ENCODE measurements at regions not wholly inside any gene's neighbourhood (a gene's known extent, or its start where the extent isn't known, plus 50 kb on each side); places are given as distances from the start of the nearest gene placed in this dataset.

- CTCF ChIA-PET: interaction anchor here (0.6 to 0.7 kb wide), 2 partner anchors 14 to 29 kb away, joined by 3 read pairs; no protein-coding TSS in a partner anchor
- TF ChIP-seq, protein P1, sequence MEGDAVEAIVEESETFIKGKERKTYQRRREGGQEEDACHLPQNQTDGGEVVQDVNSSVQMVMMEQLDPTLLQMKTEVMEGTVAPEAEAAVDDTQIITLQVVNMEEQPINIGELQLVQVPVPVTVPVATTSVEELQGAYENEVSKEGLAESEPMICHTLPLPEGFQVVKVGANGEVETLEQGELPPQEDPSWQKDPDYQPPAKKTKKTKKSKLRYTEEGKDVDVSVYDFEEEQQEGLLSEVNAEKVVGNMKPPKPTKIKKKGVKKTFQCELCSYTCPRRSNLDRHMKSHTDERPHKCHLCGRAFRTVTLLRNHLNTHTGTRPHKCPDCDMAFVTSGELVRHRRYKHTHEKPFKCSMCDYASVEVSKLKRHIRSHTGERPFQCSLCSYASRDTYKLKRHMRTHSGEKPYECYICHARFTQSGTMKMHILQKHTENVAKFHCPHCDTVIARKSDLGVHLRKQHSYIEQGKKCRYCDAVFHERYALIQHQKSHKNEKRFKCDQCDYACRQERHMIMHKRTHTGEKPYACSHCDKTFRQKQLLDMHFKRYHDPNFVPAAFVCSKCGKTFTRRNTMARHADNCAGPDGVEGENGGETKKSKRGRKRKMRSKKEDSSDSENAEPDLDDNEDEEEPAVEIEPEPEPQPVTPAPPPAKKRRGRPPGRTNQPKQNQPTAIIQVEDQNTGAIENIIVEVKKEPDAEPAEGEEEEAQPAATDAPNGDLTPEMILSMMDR (conservative IDR thresholded peaks at IDR 0.05; ENCODE audit: low read depth): no peak
- no peak overlapping the region for H3K27ac ChIP-seq
- POLR2A ChIA-PET (ENCODE audit: low non-redundant PET): interaction anchor here (0.7 kb wide), 1 partner anchor 113 kb away, joined by 3 read pairs; no protein-coding TSS in a partner anchor
- DNase-seq (ENCODE audit: low spot score): no peak
These were observed 138.3 kb upstream of the NBEA start for GRCh38 chr13:34803756-34804155.

GRCh38 chr13:34805347-34805746, 136.7 kb upstream of the NBEA start:
- TF ChIP-seq, protein P1 (conservative IDR thresholded peaks at IDR 0.05; ENCODE audit: low read depth): no peak
- CTCF ChIA-PET: no interaction called here

GRCh38 chr13:34808649-34809048, 133.4 kb upstream of the NBEA start:
- ChIA-PET POLR2A (ENCODE audit: low non-redundant PET) (no interaction called here), CTCF (no interaction called here)
- H3K27ac ChIP-seq: no peak overlapping the region
- TF ChIP-seq, protein P1 (conservative IDR thresholded peaks at IDR 0.05; ENCODE audit: low read depth): no peak
- no peak for DNase-seq (ENCODE audit: low spot score)

More at GRCh38 chr13:34805347-34805746, 136.7 kb upstream of the NBEA start:
- DNase-seq (ENCODE audit: low spot score): no peak
- POLR2A ChIA-PET (ENCODE audit: low non-redundant PET): no interaction called here
- no peak overlapping the region for H3K27ac ChIP-seq

DNA sequence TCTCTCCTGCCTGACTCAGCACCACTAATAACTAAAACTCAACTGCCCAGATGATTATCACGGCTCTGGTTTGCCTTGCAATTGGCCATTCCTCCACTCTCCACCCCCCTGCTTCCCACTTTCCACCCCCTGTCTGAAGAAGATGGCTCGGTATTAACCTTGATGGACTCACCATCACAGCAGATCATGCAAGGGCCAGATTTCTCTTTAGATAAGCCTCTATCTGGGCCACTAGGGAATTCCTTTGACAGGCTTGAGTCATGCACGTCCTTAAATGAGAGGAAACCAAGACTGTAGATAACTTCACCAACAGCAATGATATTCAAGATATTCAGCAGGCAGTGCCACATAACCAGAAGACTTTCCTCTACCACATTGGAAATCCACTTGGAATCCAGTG, 131.1 kb upstream of the NBEA start:
- H3K27ac ChIP-seq: no peak overlapping the region
- POLR2A ChIA-PET (ENCODE audit: low non-redundant PET): no interaction called here
- CTCF ChIA-PET: no interaction called here
- TF ChIP-seq, protein P1 (conservative IDR thresholded peaks at IDR 0.05; ENCODE audit: low read depth): no peak
- DNase-seq (ENCODE audit: low spot score): no peak

- POLR2A ChIA-PET (ENCODE audit: low non-redundant PET): no interaction called here
- no peak overlapping the region for H3K27ac ChIP-seq
- CTCF ChIA-PET: no interaction called here
- DNase-seq (ENCODE audit: low spot score): no peak
- TF ChIP-seq, protein P1 (conservative IDR thresholded peaks at IDR 0.05; ENCODE audit: low read depth): no peak
These were observed 126.5 kb upstream of the NBEA start for GRCh38 chr13:34815526-34815925.

GRCh38 chr13:34816245-34816884, 125.7 kb upstream of the NBEA start:
- no peak for DNase-seq (ENCODE audit: low spot score)
- H3K27ac ChIP-seq: no peak overlapping the region
- TF ChIP-seq, protein P1 (conservative IDR thresholded peaks at IDR 0.05; ENCODE audit: low read depth): no peak
- CTCF ChIA-PET: interaction anchor here (0.7 kb wide), 1 partner anchor 25 kb away, joined by 3 read pairs; no protein-coding TSS in a partner anchor
- POLR2A ChIA-PET (ENCODE audit: low non-redundant PET): no interaction called here

All from RWPE1 (cell line).